ENCODE measurements at regions not wholly inside any gene's neighbourhood (a gene's known extent, or its start where the extent isn't known, plus 50 kb on each side); places are given as distances from the start of the nearest gene placed in this dataset.

DNA sequence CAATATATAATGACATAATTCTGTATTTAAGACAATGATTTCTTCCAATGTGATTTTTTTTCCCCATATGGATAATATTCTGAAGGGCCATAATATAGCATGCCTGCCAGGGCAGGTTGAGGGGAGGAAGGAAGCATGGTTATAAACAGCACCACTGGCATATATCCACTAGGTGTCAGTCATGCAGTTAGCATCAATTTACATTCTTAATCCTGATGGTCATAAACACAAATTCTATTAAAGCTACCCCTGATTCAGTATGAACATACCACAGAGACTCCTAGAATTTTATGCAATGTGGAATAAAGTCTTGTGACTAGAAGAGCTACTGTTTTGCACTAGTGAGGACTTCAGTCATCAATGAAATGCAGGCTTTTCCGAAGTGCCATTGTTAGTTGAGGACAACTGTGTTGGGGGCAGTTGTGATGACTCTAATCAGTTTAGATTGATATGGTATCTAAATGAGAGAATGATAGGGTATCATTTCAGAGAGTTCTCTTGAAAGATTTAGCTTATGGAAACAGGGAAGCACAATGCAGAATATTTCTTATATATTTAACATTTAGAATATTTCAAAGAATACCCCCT, 342.7 kb upstream of the NR5A2 start:
- ChIA-PET POLR2A (no interaction called here), CTCF (interaction anchor here (0.6 to 2.0 kb wide), 18 partner anchors 9 to 842 kb away, joined by 3 to 26 read pairs (median 4); no protein-coding TSS in a partner anchor)
- peak; percentile 28 for DNase-seq (ENCODE audit: extremely low spot score)
- TF ChIP-seq, protein P1, sequence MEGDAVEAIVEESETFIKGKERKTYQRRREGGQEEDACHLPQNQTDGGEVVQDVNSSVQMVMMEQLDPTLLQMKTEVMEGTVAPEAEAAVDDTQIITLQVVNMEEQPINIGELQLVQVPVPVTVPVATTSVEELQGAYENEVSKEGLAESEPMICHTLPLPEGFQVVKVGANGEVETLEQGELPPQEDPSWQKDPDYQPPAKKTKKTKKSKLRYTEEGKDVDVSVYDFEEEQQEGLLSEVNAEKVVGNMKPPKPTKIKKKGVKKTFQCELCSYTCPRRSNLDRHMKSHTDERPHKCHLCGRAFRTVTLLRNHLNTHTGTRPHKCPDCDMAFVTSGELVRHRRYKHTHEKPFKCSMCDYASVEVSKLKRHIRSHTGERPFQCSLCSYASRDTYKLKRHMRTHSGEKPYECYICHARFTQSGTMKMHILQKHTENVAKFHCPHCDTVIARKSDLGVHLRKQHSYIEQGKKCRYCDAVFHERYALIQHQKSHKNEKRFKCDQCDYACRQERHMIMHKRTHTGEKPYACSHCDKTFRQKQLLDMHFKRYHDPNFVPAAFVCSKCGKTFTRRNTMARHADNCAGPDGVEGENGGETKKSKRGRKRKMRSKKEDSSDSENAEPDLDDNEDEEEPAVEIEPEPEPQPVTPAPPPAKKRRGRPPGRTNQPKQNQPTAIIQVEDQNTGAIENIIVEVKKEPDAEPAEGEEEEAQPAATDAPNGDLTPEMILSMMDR (IDR thresholded peaks at IDR 0.05; ENCODE audit: control extremely low read depth, extremely low read depth, low read depth, missing control alignments) = peak; percentile 75

DNA sequence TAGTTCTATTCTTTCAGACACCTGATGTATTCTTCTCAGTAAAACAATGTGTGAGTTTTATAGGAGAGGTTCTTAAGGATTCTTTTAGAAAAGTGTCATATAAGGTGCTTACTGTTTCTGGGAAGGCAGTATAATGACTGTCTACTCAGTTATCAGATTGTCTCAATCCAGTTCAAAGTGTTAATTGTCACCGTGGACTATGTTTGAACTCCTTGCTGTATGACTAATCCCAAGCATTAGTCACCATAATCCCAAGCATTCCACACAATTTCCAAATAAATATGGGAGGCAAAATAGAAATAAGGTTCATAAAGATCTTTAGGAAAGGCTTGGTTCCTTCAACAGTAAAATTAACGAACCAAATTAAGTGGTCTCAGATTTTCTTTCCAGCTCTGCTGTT, 342.1 kb upstream of the NR5A2 start:
- TF ChIP-seq, protein P1 (IDR thresholded peaks at IDR 0.05; ENCODE audit: control extremely low read depth, extremely low read depth, low read depth, missing control alignments) = no peak
- ChIA-PET POLR2A (no interaction called here), CTCF (interaction anchor here (0.6 to 2.0 kb wide), 17 partner anchors 10 to 841 kb away, joined by 3 to 26 read pairs (median 4); no protein-coding TSS in a partner anchor)
- no peak for DNase-seq (ENCODE audit: extremely low spot score)

DNA sequence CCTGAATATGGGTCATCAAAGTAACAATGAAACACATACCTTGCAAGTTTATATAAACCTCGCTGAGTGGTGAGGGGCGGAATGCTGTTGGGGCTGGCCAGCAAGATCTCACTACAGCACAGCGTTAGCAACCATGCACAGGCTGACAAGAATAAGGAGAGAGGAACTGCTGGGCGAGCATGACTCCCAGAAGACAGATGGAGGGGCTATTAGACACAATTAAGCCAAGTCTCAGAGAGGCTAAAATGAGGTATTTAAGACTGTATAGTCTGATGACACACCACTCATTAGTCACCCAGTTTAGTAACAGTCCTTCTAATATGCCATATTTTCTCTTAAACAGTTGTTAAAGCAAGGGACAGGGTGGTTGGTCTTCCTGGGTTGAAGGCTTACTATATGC, 340.2 kb upstream of the NR5A2 start:
- DNase-seq (ENCODE audit: extremely low spot score) = no peak
- TF ChIP-seq, protein P1 (IDR thresholded peaks at IDR 0.05; ENCODE audit: control extremely low read depth, extremely low read depth, low read depth, missing control alignments) = no peak
- ChIA-PET CTCF (interaction anchor here (1.3 to 1.5 kb wide), 2 partner anchors 823 to 825 kb away, joined by 3 to 8 read pairs; no protein-coding TSS in a partner anchor), POLR2A (no interaction called here)

GRCh38 chr1:199688133-199688676, 339.3 kb upstream of the NR5A2 start:
- DNase-seq (ENCODE audit: extremely low spot score) = no peak
- CTCF ChIA-PET = interaction anchor here (1.0 to 1.4 kb wide), 3 partner anchors 11 to 801 kb away, joined by 3 to 6 read pairs (median 3); no protein-coding TSS in a partner anchor
- TF ChIP-seq, protein P1 (IDR thresholded peaks at IDR 0.05; ENCODE audit: control extremely low read depth, extremely low read depth, low read depth, missing control alignments) = no peak
- POLR2A ChIA-PET = no interaction called here

GRCh38 chr1:199688774-199689173, 338.7 kb upstream of the NR5A2 start:
- POLR2A ChIA-PET = no interaction called here
- TF ChIP-seq, protein P1 (IDR thresholded peaks at IDR 0.05; ENCODE audit: control extremely low read depth, extremely low read depth, low read depth, missing control alignments) = no peak
- CTCF ChIA-PET = interaction anchor here (1.0 to 1.4 kb wide), 3 partner anchors 12 to 800 kb away, joined by 3 to 6 read pairs (median 3); no protein-coding TSS in a partner anchor
- DNase-seq (ENCODE audit: extremely low spot score) = no peak

- ChIA-PET CTCF (interaction anchor here (1.4 kb wide), 1 partner anchor 617 kb away, joined by 3 read pairs; no protein-coding TSS in a partner anchor), POLR2A (no interaction called here)
- TF ChIP-seq, protein P1 (IDR thresholded peaks at IDR 0.05; ENCODE audit: control extremely low read depth, extremely low read depth, low read depth, missing control alignments) = no peak
- no peak for DNase-seq (ENCODE audit: extremely low spot score)
Measured at GRCh38 chr1:199690496-199690895, 337.0 kb upstream of the NR5A2 start.
